AG04450 (cell line): ENCODE measurements at regions not wholly inside any gene's neighbourhood (a gene's known extent, or its start where the extent isn't known, plus 50 kb on each side); places are given as distances from the start of the nearest gene placed in this dataset.

Experiments used
- CTCF ChIA-PET: fragments of 300-600, 350-600 bp; formaldehyde crosslinking; extraction: SDS; loops from one replicate; lab custom pipeline; 2022; ENCODE audit warnings: antibody characterized with exemption, inconsistent platforms; lab: Charles Lee
- POLR2A ChIA-PET: fragments of 350-600 bp; formaldehyde crosslinking; extraction: SDS; loops from one replicate; lab custom pipeline; 2021; ENCODE audit warnings: antibody characterized with exemption, inconsistent platforms; lab: Yijun Ruan, JAX
- DNase-seq: peaks from one replicate; pipeline ENCODE4 v3.0.0-alpha.2; 2011; ENCODE audit warnings: low read depth, low spot score
- H3K27ac ChIP-seq: one replicate; pipeline ENCODE4 v1.5.1; 2012; ENCODE audit warnings: low read depth, low read length, control low read depth
- H3K27me3 ChIP-seq: one replicate; pipeline ENCODE4 v1.6.0; 2012; ENCODE audit warnings: low read length; ENCODE audit not compliant: control insufficient read depth, insufficient read depth
- H3K4me3 ChIP-seq: 2 replicates; pipeline ENCODE4 v1.5.1; 2011; ENCODE audit warnings: mild to moderate bottlenecking, low read depth, low read length, control low read depth
- H3K9me3 ChIP-seq: 2 replicates; pipeline ENCODE4 v1.5.1; 2012; ENCODE audit warnings: low read length; ENCODE audit not compliant: control insufficient read depth, insufficient read depth
- TF ChIP-seq, protein P1 (sequence below): IDR thresholded peaks from 2 replicates; pipeline ENCODE4 v1.5.1; 2011; ENCODE audit warnings: low read depth, low read length, control low read depth, inconsistent platforms

DNA sequence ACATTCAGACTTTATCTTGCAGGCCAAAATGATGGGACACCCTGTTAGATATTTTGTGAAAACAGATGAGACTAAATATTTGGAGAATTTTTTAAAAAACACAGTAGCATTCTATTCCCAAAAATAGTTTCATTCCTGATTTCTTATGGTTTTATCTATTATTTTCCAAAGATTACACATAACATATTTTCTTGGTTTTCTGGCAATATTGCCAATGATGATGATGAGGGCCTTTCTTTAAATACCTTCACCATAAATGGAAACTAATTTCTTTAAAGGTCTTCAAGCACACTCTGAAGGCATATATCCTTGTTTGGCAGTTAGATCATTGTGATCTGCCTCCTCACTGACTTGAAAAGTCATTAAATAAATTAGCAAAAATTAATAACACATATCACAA, 522.3 kb upstream of the LUZP2 start:
- TF ChIP-seq, protein P1, sequence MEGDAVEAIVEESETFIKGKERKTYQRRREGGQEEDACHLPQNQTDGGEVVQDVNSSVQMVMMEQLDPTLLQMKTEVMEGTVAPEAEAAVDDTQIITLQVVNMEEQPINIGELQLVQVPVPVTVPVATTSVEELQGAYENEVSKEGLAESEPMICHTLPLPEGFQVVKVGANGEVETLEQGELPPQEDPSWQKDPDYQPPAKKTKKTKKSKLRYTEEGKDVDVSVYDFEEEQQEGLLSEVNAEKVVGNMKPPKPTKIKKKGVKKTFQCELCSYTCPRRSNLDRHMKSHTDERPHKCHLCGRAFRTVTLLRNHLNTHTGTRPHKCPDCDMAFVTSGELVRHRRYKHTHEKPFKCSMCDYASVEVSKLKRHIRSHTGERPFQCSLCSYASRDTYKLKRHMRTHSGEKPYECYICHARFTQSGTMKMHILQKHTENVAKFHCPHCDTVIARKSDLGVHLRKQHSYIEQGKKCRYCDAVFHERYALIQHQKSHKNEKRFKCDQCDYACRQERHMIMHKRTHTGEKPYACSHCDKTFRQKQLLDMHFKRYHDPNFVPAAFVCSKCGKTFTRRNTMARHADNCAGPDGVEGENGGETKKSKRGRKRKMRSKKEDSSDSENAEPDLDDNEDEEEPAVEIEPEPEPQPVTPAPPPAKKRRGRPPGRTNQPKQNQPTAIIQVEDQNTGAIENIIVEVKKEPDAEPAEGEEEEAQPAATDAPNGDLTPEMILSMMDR: no peak
- Histone ChIP-seq H3K9me3 (no peaks in the 10 kb centered on the region), H3K4me3 (no peak overlapping the region), H3K27ac (no peak overlapping the region), H3K27me3 (no peaks in the 10 kb centered on the region)
- DNase-seq: no peak
- ChIA-PET POLR2A (no interaction called here), CTCF (no interaction called here)

DNA sequence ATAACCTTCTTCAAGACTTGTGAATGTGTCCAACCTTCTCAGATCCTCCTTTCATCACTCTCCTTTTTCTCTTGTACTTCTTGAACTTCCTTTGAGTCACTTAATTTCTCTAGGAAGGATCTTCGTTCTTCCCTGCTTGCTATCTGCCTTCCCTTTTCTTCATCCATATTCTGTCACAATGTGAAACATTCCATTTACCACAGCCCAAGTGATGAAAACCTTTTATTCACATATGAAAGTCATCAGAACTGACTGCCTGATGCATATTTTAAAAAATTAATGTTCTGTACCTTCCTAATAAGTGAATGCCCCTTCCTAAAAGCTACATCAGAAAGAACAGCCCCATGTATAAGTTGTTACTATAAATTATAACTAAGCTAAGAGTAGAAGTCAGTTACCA, 520.4 kb upstream of the LUZP2 start:
- no peak for DNase-seq
- no peak overlapping the region for H3K4me3 ChIP-seq
- H3K27me3 ChIP-seq: no peaks in the 10 kb centered on the region
- H3K27ac ChIP-seq: peak overlapping the region; percentile 33
- TF ChIP-seq, protein P1: no peak
- POLR2A ChIA-PET: interaction anchor here (0.6 to 1.3 kb wide), 4 partner anchors 14 to 79 kb away, joined by 3 to 4 read pairs (median 3); no protein-coding TSS in a partner anchor
- CTCF ChIA-PET: interaction anchor here (1.0 to 1.3 kb wide), 3 partner anchors 28 to 862 kb away, joined by 3 read pairs; no protein-coding TSS in a partner anchor
- H3K9me3 ChIP-seq: no peaks in the 10 kb centered on the region

DNA sequence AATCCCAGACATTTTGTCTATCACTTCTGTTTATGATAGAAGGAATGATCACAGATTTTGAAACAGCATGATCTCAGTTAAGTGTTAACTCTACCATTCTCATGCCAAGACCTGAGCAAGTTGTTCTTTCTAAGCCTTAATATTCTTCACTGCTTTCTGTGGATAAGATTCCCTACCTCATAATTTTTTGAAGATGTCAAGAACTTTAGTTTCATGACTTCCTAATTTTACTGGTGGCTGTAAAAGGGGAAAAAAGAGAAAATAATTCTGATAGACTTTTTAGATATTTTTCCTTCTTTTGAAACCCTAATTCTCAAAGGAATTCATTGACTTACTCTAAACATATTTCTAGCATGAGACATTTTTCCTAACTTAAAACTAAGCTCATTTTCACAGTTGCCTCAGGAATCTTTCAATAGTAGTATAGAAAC, 520.0 kb upstream of the LUZP2 start:
- H3K27me3 ChIP-seq: no peaks in the 10 kb centered on the region
- no peak for DNase-seq
- CTCF ChIA-PET: interaction anchor here (1.0 to 1.3 kb wide), 4 partner anchors 13 to 863 kb away, joined by 3 read pairs; no protein-coding TSS in a partner anchor
- TF ChIP-seq, protein P1: no peak
- POLR2A ChIA-PET: interaction anchor here (0.6 to 1.3 kb wide), 4 partner anchors 14 to 79 kb away, joined by 3 to 4 read pairs (median 3); no protein-coding TSS in a partner anchor
- no peaks in the 10 kb centered on the region for H3K9me3 ChIP-seq
- no peak overlapping the region for H3K4me3 ChIP-seq
- no peak overlapping the region for H3K27ac ChIP-seq

DNA sequence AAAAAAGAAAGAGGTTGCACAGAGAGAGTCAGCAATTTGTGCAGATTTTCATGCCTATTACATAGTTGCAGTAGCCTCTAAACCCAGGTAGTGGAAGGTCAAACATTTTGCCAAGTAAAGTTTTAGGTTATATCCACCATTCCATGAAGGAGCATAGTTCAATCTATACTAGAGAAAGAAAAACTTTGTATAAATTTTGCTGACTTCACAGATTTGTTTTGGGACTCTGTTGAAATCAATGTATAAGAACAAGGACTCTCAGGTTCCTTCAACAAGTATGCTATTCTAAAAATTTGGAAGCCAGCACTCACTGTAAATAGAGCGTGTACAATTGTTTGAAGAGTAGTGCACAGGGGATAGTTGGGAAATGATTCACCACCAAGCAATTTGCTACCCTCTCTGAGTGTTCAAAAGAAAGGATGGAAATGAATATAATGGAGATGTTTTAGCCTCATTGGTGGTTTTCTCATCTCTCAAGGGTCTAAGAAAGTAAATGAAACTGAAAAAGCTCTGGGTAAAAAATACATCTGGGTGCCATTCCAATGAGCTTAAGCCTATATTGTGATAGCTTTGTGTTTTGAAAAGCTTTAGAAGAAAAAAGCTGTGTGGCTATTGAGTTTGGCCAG, 508.4 kb upstream of the LUZP2 start:
- peak; percentile 66 for DNase-seq
- ChIA-PET POLR2A (no interaction called here), CTCF (no interaction called here)
- no peak overlapping the region for H3K27ac ChIP-seq
- no peak overlapping the region for H3K4me3 ChIP-seq
- H3K9me3 ChIP-seq: no peaks in the 10 kb centered on the region
- H3K27me3 ChIP-seq: no peaks in the 10 kb centered on the region
- TF ChIP-seq, protein P1: no peak

DNA sequence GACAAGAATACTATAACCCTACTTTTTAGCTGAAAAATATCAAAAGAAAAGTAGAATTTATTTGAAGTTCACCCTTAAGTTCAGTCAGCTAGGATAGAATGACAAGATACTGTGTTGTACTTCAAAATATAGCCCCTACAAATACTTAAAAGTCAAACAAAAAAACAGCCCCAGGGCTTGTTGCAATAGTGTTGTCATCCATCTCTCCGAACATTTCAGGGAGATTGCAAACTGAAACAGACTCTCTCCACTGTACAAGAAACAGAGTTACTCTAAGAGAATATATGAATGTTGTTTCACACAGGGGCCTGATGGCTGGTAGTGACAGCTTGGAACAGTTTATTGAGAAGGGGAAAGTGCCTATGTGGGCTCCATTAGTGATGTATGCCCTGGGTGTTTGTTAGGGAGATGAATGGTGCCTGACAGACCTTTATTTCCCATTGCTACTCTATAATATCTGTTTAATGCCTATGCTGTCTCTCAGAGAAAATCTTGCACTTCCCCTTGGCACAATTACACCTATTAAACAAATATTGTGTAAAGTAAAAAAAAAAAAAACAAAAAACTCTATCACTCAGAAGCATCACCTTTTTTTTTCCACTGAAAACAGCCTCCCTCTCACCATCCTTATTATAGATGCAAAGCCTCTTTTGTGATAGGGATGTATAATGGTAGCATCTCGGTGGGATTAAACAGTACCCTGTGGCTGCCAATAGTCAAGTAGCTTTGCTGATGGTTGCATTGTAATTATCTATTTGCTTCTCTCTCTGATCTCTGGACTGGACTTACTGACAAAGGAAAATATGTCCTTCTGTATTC, 506.3 kb upstream of the LUZP2 start:
- H3K27ac ChIP-seq: no peak overlapping the region
- POLR2A ChIA-PET: interaction anchor here (0.6 to 1.0 kb wide), 2 partner anchors 14 to 625 kb away, joined by 3 to 4 read pairs; no protein-coding TSS in a partner anchor
- TF ChIP-seq, protein P1: no peak
- no peak overlapping the region for H3K4me3 ChIP-seq
- no peaks in the 10 kb centered on the region for H3K9me3 ChIP-seq
- no peak for DNase-seq
- H3K27me3 ChIP-seq: no peaks in the 10 kb centered on the region
- CTCF ChIA-PET: interaction anchor here (0.9 to 1.5 kb wide), 2 partner anchors 13 to 17 kb away, joined by 3 read pairs; no protein-coding TSS in a partner anchor
